HG03575 (cell line): ENCODE measurements at regions not wholly inside any gene's neighbourhood (a gene's known extent, or its start where the extent isn't known, plus 50 kb on each side); places are given as distances from the start of the nearest gene placed in this dataset.
A peak's percentile ranks its signal among the peaks of the same experiment; 100 is the strongest.
"Not testable (repeated sequence)": the region's sequence is repeated elsewhere in the genome, so short reads cannot be mapped to it uniquely, and the experiment has no call there.

Experiments used
- ATAC-seq: cut with Tn5 transposase; IDR thresholded peaks from one replicate; pipeline ENCODE4 v1.9.1; 2021; ENCODE audit not compliant: unreplicated experiment, insufficient number of reproducible peaks, low FRiP score; ENCODE audit errors: extremely low read depth

- ATAC-seq = no peak
Measured at GRCh38 chr2:195342061-195342460, 315.0 kb upstream of the SLC39A10 start.

- no peak for ATAC-seq
Measured at GRCh38 chr2:195338856-195339255, 318.2 kb upstream of the SLC39A10 start.

DNA sequence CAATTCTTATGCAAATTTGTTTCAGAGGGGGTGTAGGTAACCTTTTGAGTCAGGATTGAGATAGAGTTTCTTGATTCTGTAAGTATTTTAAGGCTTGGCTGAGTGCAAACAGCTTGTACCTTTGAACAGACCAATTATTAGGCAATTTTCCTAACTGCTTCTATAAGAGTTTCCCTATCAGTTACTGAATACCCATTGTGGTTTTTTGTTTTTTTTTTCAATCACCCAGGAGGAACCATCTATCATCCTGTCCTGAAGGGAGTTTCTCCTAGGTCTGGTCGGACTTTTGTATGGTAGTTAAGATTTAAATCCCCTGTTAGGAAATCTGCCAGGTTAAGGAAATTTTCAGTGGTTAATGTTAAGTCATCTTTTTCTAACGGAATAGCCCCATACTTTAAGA, 319.4 kb upstream of the SLC39A10 start:
- ATAC-seq = no peak

- ATAC-seq = no peak
Measured at GRCh38 chr2:195333869-195334268, 323.2 kb upstream of the SLC39A10 start.

- ATAC-seq = no peak
Measured at GRCh38 chr2:195331966-195332365, 325.1 kb upstream of the SLC39A10 start.

GRCh38 chr2:195331129-195331528, 325.9 kb upstream of the SLC39A10 start:
- ATAC-seq = no peak

- ATAC-seq = no peak
Measured at GRCh38 chr2:195330513-195330956, 326.5 kb upstream of the SLC39A10 start.

DNA sequence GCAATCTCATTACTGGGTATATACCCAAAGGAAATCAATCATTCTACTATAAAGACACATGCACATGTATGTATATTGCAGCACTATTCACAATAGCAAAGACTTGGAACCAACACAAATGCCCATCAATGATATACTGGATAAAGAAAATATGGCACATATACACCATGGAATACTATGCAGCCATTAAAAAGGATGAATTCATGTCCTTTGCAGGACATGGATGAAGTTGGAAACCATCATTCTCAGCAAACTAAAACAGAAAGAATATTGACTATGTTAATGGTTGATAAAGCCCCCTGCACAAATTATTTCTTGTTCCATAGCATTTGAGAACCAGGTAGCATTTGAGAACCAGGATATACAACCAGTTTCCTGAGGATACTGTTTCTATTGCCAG, 327.2 kb upstream of the SLC39A10 start:
- ATAC-seq = not testable (repeated sequence)

DNA sequence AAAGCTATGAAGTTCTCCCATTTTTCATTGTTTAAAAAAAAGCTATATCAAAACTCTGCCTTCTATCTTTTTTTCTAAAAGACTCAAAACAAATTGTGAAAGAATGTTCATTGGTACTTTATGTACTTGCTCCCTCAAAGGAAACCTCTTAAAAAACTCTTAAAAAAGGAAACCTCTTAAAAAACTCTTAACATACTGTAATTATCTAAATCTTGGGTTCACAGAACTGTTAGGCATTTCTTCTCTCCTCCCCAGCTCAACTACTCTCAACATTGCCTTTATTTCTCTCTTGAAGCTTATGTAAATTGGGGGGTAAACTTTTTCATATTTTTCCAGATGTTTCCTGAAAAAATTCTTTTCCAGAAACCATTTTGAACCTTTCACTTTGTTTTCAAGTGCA, 330.5 kb upstream of the SLC39A10 start:
- ATAC-seq = no peak

DNA sequence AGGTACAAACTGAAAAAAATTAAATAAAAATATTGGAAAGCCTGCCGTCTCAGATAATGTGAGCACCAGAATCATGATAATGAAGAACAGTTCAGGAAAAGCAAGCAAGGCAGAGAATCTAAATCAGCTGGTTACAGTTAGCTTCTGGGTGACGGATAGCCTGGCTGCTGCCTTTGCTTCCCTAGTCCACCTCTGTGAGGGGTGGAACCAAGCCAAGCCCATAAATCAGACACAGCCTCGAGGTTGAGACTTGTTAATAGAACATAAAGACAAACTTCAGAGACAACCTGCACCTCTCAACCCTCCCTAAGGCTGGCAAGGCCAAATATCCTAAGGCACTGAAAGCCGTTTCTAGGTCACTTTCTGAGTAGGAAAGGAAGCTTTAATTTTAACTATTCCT, 334.7 kb upstream of the SLC39A10 start:
- ATAC-seq = no peak

DNA sequence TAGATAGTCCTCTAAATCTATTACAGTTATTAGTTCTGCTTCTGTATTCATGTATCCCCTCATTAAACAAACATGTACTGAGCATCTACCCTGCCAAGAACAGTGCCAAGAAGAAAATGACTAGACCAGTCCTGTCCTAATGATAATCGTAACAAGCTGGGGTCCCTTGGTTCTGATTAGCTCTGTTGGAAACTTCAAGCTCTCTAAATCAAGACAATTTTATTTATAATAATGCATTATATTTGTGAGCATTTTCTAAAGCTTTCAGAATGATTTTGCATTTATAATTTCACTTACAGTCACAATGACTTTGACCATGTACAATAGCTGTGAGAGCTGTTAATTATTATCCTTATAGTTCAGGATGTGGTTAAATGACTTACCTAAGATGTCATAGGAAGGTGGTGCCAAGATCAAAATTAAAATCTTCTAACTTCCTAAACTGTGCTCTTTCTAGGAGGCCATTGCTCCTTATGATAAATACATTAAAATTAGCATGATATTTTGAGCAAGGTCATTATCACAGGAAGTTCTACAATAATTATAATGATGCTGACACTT, 336.5 kb upstream of the SLC39A10 start:
- peak; percentile 63 for ATAC-seq

DNA sequence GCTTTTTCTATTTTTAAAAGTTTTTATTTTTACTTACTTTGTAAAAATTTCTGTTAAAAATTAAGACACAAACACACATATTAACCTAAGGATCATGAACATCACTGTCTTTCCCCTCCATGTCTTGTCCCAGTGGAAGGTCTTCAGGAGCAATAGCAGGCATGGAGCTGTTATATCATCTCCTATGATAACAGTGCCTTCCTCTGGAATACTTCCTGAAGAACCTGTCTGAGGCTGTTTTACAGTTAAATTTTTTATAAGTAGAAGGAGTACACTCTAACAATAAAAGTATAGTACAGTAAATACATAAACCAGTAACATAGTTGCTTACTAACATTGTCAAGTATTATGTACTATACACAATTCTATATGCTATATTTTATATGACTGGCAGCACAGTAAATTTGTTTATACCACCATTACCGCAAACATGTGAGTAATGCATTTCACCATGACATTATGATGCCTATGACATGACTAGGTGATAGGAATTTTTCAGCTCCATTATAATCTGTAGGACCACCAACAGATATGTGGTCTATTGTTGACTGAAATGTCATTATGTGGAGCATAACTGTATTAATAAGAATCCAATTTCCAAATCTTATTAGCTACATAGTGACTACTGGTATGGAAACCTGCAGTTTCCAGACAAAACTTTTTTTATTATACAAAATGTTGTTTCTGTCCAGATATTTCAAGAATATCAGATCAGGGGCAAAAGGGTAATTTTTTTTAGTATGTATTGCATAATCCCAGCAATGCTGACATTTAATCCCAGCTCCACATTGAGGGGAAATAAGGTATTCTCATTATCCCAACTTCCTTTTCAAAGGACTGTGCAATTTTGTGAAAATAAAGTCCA, 337.2 kb upstream of the SLC39A10 start:
- ATAC-seq = no peak

DNA sequence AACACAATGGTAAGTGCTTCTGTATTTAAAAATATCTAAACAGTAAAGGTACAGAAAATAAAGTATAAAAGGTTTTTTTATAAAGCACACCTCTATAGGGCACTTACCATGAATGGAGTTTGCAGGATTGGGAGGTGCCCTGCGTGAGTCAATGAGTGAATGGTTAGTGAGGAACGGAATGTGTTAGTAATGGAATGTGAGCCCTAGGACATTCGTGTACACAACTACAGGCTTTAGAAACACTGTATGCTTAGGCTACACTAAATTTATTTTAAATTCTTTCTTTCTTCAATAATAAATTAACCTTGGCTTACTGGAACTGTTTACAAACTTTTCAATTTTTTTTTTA, 337.9 kb upstream of the SLC39A10 start:
- ATAC-seq = no peak

DNA sequence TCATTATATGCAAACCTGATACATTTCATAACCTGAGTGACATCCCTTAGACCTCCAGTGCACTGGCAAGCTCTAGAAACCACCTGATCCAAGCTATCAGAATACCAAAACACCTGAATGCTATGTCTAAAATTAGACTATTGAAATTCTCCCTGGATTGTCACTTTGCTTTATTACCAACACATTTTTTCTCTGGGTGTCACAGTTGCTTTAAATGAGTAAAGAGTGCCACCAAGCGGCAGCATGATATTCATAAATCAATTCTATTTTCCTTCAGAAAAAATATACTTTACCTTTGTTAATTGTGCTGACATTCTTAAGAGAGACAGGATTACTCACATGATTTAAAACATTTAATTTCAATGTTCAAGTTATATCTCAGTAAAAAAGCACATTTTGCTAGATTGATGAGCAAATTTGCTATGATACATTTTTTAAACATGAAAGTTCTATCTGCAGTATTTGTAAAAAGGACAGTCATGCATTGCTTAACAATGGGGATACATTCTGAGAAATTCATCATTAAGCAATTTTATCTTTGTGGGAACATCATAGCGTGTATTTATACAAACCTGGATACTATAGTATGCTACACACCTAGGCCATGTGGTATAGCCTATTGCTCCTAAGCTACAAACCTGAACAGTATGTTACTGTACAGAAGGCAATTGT, 338.4 kb upstream of the SLC39A10 start:
- ATAC-seq = no peak

- no peak for ATAC-seq
Measured at GRCh38 chr2:195317550-195317949, 339.5 kb upstream of the SLC39A10 start.

GRCh38 chr2:195316486-195316885, 340.5 kb upstream of the SLC39A10 start:
- ATAC-seq = no peak

DNA sequence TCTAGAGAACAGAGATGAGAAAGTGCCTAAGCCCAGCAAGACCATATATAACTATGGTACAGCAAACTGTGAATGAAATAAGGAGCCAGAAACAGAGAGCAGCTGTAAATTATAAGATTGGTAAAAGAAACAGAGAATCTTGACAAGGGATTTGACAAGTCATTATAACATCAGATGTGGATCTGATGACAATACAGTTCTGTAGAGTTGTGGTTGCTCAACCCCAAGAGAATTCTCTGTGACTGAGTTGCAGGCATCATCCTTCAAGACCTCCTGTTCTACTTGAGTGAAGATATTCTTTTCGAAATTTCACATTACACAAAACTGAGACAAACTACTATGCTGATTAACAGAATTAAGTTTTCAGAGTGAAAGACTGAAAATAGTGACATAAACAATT, 343.1 kb upstream of the SLC39A10 start:
- peak; percentile 47 for ATAC-seq

DNA sequence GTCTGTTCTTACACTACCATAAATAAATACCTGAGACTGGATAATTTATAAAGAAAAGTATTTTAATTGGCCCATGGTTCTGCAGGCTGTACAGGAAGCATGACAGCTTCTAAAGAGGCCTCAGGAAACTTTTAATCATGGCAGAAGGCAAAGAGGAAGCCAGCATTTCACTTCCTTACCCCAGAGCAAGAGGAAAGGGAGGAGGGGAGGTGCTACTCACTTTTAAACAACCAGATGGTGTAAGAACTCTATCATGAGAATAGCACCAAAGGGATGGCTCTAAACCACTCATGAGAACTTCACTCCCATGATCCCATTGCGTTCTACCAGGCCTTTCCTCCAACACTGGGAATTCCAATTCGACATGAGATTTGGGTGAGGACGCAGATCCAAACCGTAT, 344.4 kb upstream of the SLC39A10 start:
- ATAC-seq = no peak

DNA sequence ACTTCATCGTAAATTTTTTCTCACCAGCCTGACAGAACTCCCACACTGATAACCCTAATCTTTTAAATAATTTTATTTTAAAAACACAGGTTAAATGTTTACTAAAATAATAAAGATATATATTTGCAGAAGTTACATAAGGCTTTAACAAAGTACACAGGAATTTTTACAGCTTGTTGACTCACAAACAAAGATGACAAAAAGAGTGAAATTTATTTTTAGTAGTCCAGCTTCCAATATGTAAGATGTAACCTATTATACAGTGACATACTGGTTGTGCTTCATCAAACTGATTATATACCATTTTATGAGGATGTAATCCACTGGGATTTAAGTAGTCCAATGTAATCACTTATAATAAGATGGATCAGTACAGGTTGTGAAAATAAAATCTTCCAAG, 348.9 kb upstream of the SLC39A10 start:
- ATAC-seq = no peak

DNA sequence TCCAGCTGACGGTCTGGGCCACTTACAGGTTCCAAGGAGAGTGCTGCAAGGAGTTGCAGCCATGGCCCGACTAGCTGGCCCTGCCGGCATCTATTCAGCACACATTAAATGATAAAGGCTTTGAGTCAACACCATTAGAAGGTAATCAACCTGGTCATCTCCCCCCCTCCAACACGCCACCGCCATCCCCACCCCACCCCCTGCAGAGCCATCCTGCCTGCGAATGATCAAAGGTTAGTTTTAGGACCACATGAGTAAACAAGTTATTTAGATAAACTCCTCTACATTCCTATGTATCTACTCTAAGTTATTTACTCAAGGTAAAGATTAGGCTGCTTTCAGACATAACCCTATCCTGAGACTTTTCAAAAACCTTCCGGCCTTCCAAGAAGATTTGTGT, 349.3 kb upstream of the SLC39A10 start:
- ATAC-seq = no peak
